NCI-H2107 (cell line): ENCODE measurements at regions not wholly inside any gene's neighbourhood (a gene's known extent, or its start where the extent isn't known, plus 50 kb on each side); places are given as distances from the start of the nearest gene placed in this dataset.
"Not testable (repeated sequence)": the region's sequence is repeated elsewhere in the genome, so short reads cannot be mapped to it uniquely, and the experiment has no call there.

Experiments
- DNase-seq: peaks from one replicate; lab custom pipeline; 2025; lab: John Stamatoyannopoulos, UW

DNA sequence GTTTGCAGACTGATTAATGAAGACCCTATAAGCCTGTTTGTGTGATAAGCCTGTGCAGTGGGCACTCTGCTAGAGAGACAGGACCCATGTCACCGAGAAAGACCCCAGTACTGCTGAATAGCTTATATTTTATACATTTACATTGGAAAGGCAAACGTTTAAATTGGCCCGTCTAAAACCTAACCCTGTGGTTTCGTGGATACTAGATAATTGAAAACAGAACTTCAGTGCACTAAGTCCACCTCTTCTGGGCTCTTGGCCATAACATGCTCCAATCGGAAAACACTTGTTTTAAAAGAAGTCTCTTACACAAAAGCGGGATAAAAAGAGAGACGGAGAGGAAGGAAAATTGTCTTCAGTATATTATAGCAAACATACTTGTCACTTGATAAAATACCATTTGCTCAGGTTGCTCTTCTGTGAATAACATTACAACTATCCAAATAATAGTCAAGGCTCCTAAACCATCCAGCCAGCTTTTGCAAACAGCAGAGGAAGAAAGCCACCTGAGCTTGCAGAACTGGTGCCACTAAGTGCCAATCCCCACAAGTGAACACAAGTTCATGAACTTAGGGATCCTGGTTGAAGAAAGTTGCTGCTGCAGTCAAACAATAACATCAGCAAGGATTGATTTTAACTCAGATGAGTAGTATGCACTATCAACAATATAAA, 218.4 kb upstream of the FN1 start:
- DNase-seq: no peak

GRCh38 chr2:215653344-215654030, 217.6 kb upstream of the FN1 start:
- no peak for DNase-seq

DNA sequence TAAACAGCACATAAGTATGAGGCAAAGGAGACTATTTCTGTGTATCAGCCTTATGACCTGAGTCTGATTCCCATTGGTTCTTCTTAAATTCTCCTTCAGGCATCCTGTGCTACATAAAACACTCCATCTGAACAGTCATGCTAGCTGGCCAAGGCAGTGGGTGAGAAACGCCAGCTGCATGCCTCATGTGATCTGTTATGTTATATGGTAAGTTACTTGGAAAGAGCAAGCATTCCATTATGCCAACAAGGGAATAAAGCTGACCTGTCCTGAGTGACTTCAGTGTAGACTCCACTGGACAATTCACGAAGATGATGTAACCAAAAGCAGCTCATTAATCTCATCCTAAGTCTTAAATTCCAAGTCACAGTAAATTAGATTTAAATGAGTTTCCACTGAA, 216.5 kb upstream of the FN1 start:
- DNase-seq: no peak

DNA sequence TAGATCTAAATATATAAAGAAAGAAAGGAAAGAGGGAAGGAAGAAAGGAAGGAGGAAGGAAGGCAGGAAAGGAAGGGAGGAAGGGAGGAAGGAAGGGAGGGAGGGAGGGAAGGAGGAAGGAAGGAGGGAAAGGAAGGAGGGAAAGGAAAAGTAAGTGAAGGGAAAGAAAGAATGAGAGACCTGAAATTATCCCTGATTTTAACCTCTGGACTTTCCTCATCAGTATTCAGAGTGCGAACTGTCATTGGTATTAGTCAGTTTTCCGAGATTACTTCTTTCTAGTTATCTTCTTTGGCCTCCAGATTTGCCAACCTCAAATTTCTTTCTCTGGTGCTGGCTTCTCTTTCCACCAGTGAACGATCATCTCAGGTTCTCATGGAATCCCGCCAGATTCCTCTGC, 215.5 kb upstream of the FN1 start:
- DNase-seq: no peak

DNA sequence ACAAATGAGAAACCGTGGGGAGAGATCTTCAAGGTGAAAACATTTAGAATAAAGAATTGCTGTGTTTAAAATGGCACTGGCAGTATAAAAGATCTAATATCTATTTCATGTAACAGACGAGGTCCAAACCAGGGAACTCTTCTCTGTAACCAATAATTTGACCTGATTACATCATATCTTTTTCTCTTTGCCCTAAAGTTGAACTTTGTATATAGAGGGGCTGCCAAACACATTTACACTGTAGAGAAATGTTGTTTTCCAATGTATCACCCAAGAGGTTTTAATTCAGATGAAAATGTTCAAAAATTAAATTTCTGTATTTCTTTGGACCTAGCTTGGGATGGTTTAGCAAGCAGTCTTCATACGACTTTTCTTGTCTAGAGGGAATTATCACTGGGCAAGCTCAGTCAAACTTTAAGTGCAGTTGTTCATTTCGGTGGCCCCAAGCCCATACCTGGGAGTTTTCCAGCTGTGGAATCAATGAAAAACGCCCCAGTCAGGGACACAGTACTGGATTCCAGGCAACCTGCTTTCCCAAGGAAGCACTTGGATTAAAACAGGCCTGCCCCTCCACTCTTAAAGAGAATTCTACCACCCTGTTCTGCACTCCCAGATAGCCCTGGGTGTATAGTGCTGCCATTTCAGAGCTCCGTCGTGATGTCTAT, 208.5 kb upstream of the FN1 start:
- DNase-seq: no peak

GRCh38 chr2:215638687-215639086, 202.8 kb upstream of the FN1 start:
- DNase-seq: no peak

- DNase-seq: no peak
Measured at GRCh38 chr2:215637651-215638050, 201.8 kb upstream of the FN1 start.

DNA sequence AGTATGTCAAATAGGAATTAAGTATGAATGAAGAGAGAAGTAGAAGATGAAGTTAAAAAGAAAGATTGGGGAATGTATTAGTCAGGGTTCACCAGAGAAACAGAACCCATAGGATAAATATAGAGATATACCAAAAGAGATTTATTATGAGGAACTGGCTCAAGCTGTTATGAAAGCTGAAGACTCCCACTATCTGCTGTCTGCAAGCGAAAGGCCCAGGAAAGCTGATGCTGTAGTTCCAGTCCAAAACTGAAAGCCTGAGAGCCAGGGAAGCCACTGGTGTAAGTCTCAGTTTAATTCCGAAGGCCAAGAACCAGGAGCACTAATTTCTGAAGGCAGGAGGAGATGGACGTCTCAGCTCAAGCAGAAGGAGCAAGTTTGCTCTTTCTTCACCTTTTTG, 200.9 kb upstream of the FN1 start:
- DNase-seq: no peak

DNA sequence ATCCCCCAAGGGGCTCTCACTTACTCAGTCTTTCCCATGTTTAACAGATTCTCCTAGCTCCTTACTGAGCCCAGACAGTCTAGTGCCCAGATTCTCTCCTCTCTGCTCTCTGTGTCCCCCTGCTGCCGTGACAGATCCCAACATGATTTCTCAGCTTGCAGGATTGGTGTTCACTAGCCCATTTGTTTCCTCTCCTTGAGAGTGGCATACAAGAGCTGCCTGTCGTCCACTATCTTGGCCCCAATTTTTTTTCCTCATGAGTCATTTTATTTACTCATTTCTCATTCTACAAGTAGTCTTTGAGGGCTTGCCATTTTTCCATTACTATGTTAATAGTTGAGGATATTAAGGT, 199.9 kb upstream of the FN1 start:
- DNase-seq: no peak

DNA sequence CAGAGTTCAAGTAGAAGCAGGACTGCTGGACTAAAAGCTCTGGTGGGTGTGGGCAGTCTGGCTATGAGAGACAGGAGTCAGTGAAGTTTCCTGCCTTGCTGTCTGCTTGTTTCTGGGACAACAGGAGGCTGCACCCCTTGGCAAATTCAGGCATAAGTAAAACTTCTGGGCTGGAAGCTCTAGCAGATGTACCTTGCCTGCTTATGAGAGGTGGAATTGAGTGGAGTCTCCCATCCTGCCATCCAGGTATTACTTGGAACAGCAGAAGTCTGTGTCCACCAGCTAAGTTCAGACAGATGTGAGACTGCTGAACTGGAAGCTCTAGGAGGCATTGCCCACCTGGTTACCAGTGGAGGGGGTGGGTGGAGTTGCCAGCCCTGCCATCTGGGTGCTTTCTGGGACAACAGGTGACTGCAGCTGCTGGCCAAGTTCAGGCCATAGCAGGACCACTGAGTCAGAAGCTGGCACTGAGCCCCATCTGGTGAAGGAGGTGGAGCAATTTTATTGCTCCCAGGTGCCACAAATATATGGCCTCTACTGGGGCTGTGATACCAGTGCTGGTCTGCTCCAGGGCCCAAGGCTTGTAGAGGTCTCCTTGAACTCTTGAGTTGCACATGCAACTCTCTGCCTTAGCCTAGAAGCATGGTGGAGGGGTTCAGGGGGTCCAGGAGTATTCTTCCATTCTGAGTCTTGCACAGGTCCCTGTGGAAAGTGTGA, 199.4 kb upstream of the FN1 start:
- no peak for DNase-seq

DNA sequence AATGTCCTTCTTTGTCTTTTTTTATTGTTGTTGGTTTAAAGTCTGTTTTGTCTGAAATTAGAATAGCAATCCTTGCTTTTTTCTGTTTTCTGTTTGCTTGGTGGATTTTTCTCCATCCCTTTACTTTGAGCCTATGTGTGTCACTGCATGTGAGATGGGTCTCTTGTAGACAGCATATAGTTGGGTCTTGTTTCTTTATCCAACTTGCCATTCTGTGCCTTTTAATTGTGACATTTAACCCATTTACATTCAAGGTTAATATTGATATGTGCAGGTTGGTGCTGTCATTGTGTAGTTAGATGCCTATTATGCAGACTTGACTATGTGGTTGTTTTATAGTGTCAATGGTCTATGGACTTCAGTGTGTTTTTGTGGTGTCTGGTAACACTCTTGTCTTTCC, 197.5 kb upstream of the FN1 start:
- no peak for DNase-seq

- DNase-seq: no peak
Measured at GRCh38 chr2:215631696-215632095, 195.8 kb upstream of the FN1 start.

DNA sequence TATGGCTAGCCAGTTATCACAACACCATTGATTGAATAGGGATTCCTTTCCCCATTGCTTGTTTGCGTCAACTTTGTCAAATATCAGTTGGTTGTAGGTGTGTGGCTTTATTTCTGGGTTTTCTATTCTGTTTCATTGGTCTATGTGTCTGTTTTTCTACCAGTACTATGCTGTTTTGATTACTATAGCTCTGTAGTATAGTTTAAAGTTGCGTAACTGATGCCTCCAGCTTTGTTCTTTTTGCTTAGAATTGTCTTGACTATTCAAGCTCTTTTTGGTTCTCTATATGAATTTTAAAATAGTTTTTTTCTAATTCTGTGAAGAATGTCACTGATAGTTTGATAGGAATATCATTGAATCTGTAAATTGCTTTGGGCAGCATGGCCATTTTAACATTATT, 194.9 kb upstream of the FN1 start:
- not testable (repeated sequence) for DNase-seq

DNA sequence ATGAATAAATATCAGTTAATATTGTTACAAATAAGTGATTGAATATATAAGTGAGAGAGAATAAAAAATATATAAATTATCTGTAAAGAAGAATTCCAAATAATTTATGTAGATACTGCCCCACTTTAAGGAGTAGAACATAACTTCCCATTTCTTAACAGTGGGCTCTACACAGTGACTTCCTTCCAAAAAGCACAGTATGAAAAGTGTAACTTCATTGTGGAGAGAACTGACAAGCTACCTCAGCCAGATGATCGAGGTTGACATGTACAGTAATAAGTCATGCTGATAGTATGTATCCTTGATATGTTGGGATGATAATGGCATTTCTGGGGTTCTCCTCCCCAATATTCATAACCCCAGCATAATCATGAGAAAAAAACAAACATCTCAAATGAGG, 191.9 kb upstream of the FN1 start:
- no peak for DNase-seq

DNA sequence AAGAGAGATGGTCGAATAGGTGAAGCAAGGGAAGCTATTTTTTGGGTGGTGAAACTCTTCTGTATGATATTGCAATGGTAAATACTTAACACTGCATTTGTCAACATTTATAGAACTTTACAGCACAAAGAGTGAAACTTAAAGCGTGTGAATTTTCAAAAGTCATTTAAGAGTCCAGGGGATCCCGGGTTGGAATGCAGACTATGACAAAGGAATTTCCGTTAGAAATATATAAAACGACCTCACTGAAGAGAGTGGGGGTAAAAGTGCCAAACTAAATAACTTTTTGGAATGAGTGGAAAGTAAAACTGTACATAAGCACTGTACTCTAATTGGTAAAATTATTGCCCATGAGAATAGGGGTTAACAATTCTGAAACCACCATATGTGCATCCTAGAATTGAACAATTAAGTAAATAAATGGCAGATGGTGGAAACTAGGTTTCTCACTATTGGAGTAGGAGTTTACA, 191.0 kb upstream of the FN1 start:
- DNase-seq: no peak

GRCh38 chr2:215626063-215626462, 190.2 kb upstream of the FN1 start:
- no peak for DNase-seq

DNA sequence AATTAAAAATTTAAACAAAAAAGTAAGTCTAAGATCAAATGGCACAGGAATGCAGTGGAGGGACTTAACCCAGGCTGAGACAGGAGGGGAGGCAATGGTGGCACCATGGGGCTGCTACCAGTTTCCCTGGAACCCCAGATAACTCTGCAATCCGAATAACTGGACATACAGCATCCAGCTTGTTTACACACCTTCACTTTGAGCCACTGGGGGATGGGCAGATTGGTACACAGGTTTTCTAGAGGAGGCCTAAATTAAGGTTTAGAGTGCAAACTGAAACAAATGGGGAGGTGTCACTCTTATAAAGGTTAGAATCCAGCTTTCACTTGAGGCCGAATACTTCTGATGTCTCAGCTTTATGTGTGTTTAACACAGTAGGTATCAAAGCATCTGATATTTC, 189.3 kb upstream of the FN1 start:
- DNase-seq: no peak

GRCh38 chr2:215624423-215624829, 188.6 kb upstream of the FN1 start:
- DNase-seq: no peak

DNA sequence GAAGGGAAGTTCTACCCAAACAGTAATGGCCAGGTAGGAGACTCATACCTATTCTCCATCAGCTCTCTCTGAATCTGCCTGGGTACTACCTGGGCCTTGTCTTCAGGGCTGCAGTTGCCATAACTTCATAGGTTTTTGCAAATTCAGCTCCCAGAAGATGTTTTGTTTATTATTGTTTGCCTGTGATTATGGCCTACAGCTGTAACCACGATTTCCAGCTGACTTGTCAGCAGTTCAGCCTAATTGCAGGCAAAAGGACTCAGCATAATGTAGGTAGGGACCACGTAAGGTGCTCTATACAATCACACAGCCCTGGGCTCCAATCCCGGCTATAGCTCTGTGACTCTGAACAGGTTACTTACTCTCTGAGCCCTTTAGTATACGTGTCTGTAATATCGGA, 187.0 kb upstream of the FN1 start:
- DNase-seq: no peak

DNA sequence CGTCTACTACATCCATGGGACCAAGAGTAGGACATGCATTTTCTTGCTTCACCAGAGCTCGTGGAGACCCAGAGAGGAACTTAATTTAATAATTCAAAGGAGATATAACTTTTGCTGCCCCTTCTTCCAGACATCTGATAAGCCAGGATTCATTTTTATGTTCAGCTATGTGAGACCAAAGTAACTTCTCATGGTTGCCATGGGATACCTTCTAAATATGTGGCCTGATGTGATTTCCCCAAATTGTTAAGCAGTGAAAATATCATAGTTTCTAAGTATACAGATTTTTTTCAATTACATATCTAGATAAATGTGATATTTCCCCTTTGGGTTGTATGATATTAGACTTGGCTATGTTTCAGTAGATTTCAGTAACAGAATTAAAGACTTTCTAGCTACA, 185.5 kb upstream of the FN1 start:
- DNase-seq: no peak

- DNase-seq: no peak
Measured at GRCh38 chr2:215620528-215620927, 184.7 kb upstream of the FN1 start.

- no peak for DNase-seq
Measured at GRCh38 chr2:215619989-215620388, 184.1 kb upstream of the FN1 start.
